MM.1S (cell line): ENCODE measurements at regions not wholly inside any gene's neighbourhood (a gene's known extent, or its start where the extent isn't known, plus 50 kb on each side); places are given as distances from the start of the nearest gene placed in this dataset.

Source experiments
- EZH2 ChIP-seq: fragments of 300-600 bp; sonication (generic); optimal IDR thresholded peaks from 2 replicates; pipeline ENCODE3; 2017; ENCODE audit warnings: low read depth, mild to moderate bottlenecking, antibody characterized with exemption, low read length, mixed read lengths
- EZH2phosphoT487 ChIP-seq: fragments of 300-600 bp; sonication (generic); IDR thresholded peaks from 2 replicates; pipeline ENCODE4 v1.6.1; 2018; ENCODE audit warnings: antibody characterized with exemption, low read length
- TF ChIP-seq, protein P1 (sequence below): fragments of 300-600 bp; sonication (generic); IDR thresholded peaks from 2 replicates; pipeline ENCODE4 v1.5.1; 2016; ENCODE audit warnings: antibody characterized with exemption, low read length, mixed read lengths

DNA sequence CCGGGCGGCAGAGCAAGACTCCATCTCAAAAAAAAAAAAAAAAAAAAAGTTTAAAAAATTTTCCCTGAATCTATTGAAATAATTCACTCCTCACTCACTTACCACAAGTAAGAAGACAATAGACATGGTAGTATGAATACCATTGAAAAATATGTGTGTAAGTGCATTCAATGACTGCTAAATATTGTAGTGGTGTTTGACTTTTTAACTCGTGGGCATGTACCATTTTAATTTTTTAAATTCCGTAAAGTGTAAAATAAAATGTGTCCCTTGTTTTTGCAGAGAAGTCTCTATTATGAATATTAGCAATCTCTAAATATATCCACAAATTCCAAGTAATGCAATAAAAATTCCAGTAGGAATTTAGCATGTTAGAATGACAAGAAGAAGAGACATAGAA, 134.1 kb downstream of the COPS8 start:
- TF ChIP-seq, protein P1, sequence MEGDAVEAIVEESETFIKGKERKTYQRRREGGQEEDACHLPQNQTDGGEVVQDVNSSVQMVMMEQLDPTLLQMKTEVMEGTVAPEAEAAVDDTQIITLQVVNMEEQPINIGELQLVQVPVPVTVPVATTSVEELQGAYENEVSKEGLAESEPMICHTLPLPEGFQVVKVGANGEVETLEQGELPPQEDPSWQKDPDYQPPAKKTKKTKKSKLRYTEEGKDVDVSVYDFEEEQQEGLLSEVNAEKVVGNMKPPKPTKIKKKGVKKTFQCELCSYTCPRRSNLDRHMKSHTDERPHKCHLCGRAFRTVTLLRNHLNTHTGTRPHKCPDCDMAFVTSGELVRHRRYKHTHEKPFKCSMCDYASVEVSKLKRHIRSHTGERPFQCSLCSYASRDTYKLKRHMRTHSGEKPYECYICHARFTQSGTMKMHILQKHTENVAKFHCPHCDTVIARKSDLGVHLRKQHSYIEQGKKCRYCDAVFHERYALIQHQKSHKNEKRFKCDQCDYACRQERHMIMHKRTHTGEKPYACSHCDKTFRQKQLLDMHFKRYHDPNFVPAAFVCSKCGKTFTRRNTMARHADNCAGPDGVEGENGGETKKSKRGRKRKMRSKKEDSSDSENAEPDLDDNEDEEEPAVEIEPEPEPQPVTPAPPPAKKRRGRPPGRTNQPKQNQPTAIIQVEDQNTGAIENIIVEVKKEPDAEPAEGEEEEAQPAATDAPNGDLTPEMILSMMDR = no peak
- TF ChIP-seq EZH2 = no peak
- TF ChIP-seq EZH2phosphoT487 = no peak
